HK-2 (cell line): ENCODE measurements at regions not wholly inside any gene's neighbourhood (a gene's known extent, or its start where the extent isn't known, plus 50 kb on each side); places are given as distances from the start of the nearest gene placed in this dataset.

Source experiments
- DNase-seq: peaks from one replicate; pipeline ENCODE4 v3.0.0-alpha.2; 2018; ENCODE audit not compliant: unreplicated experiment

DNA sequence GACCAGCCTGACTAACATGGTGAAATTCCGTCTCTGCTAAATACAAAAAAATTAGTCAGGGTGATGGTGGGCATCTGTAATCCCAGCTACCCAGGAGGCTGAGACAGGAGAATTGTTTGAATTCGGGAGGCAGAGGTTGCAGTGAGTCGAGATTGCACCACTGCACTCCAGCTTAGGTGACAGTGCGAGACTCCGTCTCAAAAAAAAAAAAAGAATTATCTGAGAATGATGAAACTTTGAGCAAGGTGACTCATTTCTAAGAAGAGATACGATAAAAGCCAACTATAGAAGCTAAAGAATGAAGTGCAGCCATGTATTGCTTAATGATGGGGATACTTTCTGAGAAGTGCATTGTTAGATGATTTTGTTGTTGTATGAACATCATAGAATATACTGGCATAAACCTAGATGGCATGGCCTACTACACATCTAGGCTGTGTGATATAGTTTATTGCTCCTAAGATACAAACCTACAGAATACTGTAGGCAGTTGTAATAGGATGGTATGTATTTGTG, 64.7 kb downstream of the SNRPE start:
- DNase-seq, result no peak

GRCh38 chr1:203929741-203930309, 68.4 kb downstream of the SNRPE start:
- no peak for DNase-seq

DNA sequence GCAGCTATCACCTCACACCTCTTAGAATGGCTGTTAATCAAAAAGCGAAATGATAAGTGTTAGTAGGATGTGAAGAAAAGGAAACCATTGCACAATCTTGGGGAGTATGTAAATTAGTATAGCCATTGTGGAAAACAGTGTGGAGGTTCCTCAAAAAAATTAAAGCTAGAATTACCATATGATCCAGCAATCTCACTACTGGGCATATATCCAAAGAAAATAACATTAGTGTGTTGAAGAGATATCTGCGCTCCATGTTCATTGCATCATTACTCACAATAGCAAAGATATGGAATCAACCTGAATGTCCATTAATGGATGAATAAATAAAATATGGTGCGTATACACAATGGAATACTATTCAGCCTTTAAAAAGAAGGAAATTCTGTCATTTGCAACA, 68.9 kb downstream of the SNRPE start:
- DNase-seq, result no peak

DNA sequence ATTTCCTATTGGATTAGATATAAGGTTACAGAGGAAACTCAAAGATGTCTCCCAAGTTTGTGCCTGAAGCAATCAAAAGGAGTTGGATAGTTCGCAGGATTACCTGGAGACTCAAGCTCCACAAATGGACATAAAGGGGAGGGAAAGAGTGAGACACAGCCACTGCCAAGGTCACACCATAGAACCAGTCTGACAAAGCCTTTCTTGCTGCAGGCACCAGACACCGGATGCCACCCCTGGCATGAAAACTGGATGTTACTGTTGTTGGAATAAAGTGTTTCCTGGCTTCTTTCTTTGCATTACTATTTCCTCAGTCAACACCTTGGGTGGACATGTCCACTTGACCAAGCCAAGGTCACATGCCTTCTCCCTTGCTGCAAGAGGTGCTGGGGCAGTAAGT, 70.6 kb downstream of the SNRPE start:
- DNase-seq, result no peak

- DNase-seq, result no peak
These were observed 71.2 kb downstream of the SNRPE start for GRCh38 chr1:203932556-203932955.

- DNase-seq, result peak; percentile 7
These were observed 72.6 kb downstream of the SNRPE start for GRCh38 chr1:203934027-203934426.

DNA sequence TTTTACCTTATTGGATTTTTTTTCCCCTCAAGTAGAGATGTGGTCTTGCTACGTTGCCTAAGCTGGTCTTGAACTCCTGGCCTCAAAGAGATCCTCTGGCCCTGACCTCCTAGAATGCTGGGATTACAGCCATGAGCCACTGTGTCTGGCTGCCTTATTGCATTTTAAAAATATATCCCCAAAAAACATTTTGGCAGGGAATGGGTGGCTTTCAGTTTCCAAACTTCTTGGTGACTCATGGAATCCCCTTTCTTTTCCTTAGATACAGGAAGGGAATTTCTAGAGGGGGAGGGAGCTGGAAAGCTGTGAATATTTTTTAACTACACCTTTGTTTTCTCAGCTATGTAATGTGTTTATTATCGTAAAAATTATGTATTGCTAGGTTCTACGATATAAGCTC, 73.3 kb downstream of the SNRPE start:
- DNase-seq, result no peak

GRCh38 chr1:203935321-203935720, 73.9 kb downstream of the SNRPE start:
- no peak for DNase-seq

- no peak for DNase-seq
These were observed 76.4 kb downstream of the SNRPE start for GRCh38 chr1:203937678-203938330.

- DNase-seq, result no peak
These were observed 83.4 kb downstream of the SNRPE start for GRCh38 chr1:203944651-203945404.

GRCh38 chr1:203954293-203954692, 92.9 kb downstream of the SNRPE start:
- DNase-seq, result no peak

GRCh38 chr1:203954788-203955552, 93.6 kb downstream of the SNRPE start:
- no peak for DNase-seq

DNA sequence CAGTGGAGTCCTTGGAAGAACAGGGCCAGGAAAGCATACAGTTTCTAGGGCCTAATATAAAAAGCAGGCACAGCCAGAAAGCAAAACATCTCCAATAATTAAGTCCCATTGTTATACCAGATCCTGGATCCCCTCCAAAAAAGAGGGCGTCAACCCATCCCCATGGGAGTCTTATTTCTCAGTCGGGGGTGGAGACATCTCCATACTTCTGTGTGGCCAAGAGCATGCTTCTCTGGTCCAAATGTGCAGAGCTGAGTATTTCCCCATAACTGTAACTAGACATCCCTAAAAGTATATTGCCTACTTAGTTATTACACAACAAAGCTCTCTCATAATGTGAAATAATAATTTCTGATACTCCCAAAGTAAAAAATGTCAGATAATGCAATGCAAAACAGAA, 104.2 kb upstream of the SOX13 start:
- DNase-seq, result no peak

DNA sequence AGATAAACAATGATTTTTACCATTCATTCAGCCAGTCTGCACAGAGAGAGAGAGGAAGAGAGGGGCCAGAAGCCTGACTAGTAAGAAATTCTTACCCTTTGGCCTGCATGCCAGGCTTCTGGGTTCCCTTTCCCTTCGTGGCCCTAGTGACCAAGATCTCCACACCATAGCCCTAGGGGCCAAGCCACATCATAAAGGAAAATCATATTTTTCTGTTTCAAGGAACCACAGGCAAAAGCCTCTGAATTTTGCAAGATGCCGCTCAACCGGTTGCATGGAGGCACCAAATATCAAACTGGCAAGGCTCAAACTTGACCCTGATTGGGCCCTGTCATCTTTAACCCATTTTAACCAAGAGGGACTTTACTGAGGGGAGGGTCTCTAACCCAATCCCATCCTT, 103.1 kb upstream of the SOX13 start:
- no peak for DNase-seq

DNA sequence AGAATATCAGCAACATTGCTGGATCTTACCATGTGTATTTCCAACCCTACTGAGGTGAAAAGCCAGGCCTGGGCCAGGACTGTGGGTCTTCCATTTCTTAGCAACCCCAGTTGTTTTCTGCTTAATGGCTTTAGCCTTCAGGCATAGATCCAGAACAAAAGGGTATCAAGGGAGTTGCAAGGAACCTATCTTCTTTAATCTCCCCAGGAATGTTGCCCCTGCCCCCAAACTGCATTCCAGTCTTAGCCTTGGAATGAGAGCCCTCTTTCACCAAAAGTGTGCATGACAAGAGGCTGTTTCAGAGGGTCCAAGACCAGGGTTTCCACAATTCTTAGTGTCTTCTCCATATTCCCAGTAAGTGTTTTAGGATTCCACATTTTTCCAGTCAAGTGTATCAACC, 87.9 kb upstream of the SOX13 start:
- DNase-seq, result no peak

DNA sequence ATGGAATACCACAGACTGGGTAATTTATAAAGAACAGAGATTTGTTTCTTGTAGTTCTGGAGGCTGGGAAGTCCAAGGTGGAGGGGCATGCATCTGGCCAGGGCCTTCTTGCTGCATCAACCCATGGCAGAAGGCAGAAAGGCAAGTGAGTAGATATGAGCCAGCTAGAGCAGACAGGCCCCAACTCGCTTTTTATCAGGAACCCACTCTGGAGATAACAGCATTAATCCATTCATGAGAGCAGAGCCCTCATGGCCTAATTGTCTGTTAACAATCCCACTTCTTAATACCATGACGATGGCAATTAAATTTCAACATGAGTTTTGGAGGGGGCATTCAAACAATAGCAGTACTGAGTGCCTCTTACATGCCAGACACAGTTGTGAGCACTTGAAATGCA, 87.2 kb upstream of the SOX13 start:
- no peak for DNase-seq

DNA sequence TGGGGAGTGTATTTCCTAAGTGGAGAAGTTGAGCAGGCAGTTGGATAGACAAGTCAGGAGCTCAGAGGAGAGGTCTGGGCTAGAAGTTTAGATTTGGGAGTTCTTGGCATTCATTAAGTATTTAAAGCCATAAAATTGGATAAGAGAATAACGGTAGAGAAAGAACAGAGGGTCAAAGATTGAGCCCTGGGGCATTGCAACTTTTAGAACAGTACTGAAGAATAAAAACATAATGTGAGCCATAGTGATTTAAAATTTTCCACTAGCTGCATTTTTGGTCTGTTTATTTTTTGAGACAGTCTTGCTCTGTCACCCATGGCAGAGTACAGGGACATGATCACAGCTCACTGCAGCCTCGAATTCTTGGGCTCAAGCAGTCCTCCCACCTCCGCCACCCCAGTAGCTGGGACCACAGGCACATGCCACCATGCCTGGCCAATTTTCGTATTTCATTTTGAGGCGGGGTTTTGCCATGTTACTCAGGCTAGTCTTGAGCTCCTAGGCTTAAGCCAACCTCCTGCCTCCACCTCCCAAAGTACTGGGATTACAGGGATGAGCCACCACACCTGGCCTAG, 85.9 kb upstream of the SOX13 start:
- no peak for DNase-seq

DNA sequence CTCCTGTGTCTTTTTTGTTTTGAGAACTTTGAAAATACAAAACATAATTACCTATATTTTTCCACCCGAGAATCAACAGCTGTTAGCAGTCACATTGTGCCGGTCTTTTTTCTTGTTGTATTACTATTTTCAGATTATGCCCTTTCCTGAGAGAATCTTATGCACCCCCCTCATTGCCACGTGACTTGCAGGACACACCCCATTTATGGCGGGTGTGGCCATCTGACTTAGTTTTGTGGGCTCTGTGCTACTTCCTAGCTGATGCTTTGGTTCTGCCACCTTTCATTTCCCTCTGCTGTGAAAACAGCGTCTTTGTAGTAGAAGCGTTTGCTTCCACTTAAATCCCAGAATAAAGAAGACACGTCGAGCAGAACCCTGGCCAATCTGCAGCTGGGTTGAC, 82.8 kb upstream of the SOX13 start:
- DNase-seq, result no peak

DNA sequence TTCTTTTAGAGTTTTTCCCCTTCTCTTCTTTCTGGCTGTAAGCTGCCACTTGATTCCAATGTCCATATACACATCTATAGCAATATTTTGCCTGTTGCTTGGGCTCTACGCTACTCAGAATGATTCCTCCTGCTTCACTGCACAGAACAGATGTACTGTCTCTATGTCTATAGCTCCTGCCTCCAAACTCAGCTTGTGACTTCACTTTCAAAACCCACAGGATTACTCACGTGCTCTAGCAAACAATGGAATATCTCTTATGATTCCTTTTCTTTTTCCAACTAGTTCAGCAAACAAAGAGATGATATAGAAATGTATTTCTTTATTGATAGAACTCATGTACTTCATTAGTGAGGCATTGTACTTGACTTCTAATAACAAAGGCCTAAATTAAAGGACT, 80.5 kb upstream of the SOX13 start:
- no peak for DNase-seq

DNA sequence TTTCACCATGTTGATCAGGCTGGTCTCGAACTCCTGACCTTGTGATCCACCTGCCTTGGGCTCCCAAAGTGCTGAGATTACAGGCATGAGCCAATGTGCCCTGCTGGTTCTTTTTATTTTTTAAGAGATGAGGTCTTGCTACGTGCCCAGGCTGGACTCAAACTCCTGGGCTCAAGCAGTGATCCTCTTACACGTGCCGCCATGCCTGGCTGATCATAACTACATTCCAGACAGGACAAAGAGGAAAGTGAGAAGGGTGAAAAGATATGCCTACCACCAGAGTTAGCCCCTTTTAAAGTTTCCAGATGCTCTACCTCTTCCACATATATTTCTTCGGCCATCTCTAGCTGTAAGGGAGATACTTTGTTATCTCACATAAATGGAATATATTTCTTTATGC, 79.7 kb upstream of the SOX13 start:
- no peak for DNase-seq

- no peak for DNase-seq
These were observed 77.7 kb upstream of the SOX13 start for GRCh38 chr1:203995228-203995627.

DNA sequence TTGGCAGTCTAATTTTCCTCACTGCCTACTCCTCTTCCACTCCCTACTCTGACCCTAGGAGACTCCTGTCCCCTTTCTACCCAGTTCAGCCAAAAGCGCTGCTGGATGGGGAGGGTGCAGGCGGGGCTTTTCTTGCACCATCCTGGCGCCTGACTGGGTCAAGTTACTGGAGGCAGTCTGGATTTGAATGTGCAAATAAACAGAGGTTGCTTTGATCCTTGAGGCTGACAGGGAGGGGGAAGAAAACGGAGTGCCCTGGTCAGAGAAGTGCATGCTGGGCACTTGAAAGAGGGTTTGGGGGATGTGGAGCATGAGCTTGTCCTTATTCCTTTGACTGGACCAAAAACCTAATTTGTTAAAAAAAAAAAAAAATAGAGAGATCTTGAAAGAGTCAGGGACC, 76.8 kb upstream of the SOX13 start:
- DNase-seq, result no peak
